Fibroblast of skin of scalp (primary cell): ENCODE measurements at regions not wholly inside any gene's neighbourhood (a gene's known extent, or its start where the extent isn't known, plus 50 kb on each side); places are given as distances from the start of the nearest gene placed in this dataset.

Experiments
- DNase-seq: peaks from one replicate; pipeline ENCODE4 v3.0.0-alpha.2; 2013

DNA sequence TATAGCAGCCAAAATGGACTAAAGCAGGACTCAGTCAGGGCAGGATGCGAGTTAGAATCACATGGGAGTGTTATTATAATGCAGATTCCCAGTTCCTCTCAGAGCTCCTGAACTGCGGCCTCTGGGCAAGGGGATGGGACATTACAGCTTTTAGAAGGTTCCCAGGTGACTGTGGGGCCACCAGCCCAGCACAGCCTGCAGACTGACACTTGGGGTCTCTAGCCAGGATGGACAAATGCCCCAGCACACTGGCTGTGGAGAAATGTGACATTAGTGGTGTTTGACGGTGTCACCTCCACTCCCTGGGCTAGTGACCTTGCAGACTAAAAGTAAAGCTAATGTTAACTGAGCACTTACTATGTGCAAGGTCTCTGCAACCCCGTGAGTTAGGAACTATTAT is 238.0 kb upstream of the HS6ST1 start:
- no peak for DNase-seq

DNA sequence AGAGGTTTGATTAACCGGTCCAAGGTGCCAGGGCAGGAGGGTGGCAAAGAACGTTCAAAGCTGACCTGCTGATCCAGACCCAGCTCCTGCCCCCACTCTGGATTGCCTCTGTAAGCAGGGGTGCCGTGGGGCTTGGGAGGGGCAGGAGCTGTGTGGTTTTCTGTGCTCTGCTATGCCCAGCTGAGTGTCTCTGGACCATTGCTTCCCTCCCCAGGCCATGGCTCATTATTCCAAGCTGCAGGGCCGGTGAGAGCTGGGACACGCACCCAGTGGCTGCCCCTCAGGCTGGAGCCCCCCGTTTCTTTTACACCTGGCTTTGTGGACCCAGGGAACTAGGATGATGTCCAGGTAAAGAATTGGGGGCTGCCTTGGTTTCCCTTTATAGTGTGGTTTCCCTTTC is 238.4 kb upstream of the HS6ST1 start:
- DNase-seq, result no peak

DNA sequence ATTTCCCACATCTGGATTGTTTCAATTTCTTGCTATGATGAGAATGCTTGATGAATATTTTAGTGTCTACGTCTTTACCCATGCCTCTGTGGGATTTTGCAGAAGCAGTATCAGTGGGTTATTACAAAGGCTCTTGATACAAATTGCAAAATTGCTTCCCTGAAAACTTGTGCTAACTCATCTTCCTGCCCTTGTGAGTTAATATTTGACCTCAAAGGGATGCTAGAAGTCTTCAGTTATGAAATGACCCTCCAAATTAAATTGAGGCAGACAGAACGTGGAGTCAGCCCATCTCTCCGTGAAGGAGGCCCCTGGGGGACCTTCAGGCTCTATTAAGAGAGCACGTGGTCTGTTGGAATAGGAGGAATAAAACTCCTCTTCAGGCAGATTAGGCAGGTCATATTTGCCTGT is 239.2 kb upstream of the HS6ST1 start:
- peak; percentile 90 for DNase-seq

DNA sequence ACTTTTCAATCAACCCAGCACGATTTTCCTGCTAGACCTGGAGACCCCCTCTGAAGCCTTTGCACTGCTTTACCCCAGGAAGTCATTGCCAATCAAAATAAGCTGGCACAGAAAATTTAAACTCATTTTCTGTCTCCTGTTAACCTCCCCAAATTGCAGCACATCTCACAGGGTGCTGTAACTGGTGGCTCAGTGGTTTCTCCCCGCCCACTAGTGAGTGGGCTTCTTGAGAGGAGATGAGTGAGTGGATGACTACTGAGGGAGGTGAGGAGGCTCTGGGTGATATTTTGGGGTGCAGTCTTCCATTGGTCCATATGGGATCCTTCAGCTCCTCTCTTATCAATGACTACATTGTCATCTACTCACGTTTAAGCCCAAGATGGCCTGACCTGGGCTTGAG is 239.8 kb upstream of the HS6ST1 start:
- DNase-seq, result no peak

DNA sequence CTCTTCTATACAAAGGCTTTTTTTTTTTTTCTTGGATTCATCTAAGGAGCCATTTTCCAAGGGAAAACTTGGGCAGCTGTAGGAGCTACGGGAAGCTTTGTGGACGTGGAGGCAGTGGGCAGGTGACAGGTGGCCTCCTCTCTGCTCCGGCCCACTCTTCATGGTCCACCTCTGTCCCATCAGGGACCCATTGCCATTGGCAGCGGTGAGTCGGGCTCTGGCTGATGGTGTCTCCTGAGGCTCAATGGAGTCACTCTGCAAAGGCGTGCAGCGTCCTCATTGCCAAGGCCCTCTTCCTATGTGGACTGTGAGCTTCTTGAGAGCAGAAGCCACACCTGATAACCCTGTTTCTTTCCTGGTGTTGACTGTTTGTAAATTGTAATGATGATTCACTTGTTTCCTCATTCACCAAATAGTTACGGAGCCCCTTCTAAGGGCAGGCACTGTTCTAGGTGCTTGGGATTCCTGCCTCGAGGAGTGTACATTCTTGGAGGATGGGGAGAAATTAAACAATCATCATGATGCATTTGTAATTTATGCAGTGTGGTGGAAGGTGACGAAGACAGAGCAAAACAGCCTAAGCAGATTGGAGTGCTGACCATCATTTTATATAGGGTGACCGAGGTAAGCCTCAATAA is 240.3 kb upstream of the HS6ST1 start:
- no peak for DNase-seq

DNA sequence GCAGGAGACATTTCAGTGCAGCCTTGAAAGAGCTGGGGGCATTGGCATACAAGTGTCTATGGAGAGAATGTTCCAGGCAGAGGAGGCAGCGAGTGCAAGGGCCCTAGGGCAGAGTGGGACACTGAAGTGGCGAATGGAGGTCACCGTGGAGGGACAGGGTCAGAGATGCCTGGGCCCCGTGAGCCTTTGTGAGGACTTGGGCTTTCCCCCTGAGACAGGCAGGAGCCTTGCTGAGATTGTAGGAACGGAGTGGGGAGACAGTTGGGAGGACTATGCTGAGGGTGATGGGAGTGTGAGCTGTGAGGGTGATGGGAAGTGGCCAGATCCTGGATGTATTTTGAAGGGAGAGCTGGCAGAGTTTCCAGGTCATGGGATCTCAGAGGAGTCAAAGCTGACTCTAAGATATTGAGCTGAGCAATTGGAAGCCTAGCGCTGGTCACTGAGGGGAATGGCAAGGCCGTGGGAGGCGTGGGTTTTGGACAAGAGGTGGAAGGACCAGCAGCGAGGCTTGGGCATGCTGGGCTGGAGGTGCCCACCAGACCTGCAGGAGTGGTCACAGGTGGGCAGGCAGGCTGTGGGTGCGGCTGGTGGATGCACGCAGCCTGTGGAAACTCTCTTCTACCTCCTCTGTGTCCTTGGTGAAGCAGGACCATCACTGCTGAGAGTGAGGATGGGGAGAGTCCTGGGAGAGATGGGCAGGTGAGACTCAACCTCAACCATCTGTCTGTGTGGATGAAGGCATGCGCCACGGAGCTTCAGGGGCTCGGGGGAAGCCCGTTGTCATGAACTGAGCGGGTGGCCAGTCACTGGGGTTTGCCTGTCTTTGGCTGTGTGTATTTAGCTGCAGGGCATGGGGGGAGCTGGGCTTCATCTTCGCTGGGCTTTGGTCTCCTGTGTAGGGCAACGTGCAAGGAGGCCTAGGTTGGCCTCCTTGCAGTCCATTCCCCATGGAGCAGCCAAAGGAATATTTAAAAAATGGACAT is 241.2 kb upstream of the HS6ST1 start:
- DNase-seq, result no peak

DNA sequence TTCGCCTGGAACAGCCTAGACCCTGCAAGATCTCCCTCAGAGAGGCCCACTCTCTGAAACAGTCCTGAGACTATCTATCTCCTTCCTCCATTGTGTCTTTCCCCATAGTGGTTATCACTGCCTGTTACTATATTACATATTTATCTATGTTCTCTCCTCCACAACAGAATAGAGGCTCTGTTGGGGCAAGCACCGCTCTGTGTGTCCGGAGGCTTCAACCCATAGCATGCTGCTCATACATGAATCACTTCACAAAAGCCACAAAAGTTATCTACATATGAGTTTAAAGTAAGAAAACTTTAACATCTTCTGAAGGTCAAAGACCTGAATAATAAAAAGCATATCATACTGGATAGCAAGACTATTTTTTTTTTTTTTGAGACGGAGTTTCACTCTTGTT is 242.1 kb upstream of the HS6ST1 start:
- no peak for DNase-seq

DNA sequence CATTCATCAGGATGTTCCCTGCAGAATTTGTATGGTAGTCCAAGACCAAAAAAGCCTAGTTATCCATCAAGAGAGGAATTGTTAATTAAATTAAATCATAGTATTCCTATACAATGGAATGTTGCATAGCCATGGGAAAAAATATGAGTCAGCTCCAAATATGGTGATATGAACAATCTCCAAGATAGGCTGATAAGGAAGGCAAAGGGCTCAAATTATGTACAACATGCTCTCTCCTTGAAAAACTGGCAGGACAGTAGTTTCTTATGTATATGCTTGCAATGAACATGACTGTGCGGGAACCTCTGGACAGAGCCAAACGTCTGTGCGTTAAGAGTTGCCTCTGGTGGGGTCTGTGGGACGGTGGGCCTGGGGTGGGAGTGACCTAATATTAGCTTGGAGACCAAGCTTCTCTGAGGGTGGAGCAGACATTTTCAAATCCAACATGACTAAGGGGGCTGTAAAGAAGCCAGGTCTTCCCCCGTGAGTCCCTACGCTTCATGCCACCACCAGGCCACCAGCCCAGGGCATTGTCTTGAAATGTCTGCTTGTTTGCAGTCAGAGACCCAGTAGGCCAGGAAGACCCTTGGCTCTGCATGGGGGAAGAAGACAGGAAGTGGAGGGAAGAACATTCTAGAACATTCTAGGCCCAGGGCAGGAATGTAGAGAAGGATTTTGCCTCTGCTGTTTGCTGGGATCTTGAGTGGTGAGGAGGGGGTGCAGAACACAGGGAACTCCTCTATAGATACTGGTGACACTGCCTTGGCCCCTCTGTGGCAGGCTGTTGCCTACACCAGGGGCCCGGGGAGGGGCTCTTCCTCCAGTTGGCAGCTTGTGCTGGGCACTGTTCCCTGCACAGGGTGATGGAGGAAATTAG is 244.0 kb upstream of the HS6ST1 start:
- peak; percentile 72 for DNase-seq

DNA sequence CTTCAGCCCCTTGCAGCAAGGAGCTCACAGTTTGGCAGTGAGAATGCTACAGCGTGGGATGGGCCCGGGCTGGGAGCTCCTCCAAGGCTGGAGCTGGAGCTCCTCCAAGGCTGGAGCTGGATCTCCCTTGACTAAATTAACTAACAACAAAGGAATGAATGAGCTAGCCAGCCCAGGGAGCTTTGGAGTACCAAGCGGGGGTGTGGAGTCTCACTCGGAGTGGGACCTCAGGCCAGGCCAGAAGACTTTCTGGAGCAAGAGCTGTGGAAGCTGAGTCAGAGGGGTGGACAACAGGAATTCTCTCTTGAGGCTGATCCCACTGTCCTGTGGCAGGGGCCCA is 244.7 kb upstream of the HS6ST1 start:
- DNase-seq, result peak; percentile 95

DNA sequence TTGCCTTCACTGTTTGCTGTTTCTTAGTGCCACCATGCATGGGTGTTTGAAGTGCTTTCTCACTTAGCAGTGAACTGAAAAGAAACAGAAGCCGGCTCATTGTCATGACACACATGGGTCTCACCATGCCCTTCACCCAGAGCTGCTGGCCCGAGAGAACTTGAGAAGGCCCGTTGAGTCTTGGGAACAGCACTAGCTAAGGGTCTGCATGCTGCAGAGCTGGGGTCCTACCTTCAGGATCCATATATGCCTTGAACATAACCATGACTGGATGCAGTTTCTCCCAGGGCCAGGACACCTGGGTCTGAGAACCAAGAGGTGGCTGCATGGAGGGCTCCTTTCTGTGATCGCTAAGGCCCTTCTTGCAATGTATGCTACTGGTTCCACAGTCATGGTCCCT is 245.5 kb upstream of the HS6ST1 start:
- DNase-seq, result no peak

DNA sequence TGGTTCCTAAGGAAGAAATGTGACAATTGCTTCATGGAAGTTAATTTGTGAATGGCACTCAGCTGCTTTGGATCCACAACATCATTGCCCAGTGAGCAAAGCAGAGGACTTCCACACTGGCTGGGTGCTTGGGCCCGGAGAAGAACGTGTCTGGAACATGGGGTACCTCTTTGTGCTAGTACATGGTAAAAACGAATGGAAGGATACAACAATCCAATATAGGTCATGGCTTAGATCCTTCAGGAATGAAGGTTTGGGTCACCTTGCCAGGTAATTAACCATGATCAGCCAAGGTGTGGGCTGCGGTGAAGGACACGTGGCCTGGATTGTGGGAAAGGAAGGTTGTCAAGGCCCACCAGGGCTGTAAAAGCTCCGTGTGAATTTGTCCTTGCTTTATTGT is 245.9 kb upstream of the HS6ST1 start:
- no peak for DNase-seq

DNA sequence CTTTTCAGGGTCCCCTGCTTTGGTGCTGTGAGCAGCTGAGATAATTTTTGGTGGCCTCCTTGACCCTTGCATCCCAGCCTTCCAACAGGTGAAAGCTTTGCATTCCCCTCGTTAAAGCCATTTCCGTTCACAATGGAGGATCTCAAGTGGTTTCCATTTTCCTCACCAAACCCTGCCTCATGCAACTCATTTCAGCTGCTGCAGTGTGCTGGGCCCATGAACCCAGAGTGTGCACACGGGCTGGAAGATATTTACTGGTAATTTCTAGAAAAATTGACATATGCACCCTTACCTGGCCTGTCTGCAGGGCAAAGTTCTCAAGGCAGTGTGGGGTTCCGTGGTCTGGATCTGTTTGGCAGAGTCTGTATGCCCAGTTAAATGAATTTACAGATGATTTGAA is 246.8 kb upstream of the HS6ST1 start:
- DNase-seq, result no peak

DNA sequence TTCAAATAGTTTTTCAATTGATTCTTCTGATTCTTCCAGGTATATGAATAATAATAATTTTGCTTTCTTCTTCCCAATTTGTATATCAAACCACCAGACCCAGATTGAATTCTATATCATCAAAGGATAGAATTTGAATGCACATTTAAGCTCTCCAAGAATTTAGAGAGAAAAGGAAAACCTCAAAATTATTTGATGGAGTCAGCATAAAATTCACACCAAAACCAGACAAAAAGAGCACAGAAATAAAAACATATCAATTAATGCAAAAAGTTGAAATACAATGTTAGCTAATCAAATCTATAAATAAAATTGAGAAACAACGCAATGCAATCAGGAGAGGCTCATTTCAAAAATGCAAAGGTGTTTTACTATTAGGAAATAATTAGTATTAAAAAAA is 248.0 kb upstream of the HS6ST1 start:
- DNase-seq, result no peak

DNA sequence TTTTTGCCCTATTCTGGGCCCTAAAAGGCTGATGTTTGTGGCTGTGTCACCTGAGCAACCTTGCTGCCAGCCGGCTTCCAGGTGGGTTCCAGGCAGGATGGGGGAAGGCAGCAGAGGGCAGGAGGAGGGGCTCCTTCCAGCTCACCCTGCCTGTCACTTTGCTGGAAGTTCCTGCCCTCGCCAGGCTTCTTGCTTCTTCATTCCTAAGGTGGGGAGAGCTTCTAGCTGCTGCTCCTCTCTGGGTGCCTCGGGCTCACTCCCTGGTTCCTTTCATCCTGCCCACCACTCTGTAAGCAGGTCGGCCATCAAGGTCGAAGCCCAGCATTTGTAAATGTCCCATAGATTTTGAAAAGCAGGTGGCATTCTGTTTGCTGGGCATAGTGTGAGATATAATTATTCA is 249.4 kb upstream of the HS6ST1 start:
- no peak for DNase-seq

DNA sequence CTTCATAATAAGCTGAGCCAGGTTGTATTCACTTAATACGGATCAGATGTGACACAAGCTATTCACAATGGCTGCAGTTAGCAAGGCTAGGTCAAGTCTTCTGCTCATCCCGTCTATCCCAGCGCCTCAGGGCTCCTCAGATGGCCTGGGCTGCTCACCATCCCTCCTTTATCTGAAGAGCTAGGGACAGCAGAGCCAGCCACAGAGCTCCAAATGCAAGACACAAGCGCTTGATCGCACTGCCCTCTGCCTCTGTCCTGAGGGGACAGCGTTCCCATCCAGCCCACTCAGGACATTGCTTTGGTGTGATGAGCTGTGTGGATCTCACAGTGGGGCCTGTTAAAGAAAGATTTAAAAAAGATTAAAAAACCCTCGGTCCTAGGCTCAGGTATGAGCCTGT is 254.4 kb upstream of the HS6ST1 start:
- no peak for DNase-seq

DNA sequence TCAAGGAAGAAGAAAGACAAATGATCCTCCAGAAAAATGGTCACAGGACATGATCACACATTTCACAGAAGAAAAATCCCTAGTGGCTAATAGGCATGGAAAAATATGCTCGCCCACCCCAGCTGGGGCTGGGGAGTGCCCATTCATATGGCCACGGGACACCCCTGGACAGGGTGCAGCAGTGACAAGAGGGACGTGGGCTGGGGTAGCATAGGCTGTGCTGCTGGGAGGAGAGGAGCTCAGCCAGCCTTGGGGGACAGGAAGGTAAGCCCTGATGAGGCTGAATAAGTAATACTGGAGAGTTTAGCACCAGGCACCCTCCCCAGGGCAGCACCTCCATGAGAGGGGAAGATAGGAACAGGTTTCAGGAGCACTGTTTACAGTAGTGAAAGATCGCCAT is 254.9 kb upstream of the HS6ST1 start:
- no peak for DNase-seq

DNA sequence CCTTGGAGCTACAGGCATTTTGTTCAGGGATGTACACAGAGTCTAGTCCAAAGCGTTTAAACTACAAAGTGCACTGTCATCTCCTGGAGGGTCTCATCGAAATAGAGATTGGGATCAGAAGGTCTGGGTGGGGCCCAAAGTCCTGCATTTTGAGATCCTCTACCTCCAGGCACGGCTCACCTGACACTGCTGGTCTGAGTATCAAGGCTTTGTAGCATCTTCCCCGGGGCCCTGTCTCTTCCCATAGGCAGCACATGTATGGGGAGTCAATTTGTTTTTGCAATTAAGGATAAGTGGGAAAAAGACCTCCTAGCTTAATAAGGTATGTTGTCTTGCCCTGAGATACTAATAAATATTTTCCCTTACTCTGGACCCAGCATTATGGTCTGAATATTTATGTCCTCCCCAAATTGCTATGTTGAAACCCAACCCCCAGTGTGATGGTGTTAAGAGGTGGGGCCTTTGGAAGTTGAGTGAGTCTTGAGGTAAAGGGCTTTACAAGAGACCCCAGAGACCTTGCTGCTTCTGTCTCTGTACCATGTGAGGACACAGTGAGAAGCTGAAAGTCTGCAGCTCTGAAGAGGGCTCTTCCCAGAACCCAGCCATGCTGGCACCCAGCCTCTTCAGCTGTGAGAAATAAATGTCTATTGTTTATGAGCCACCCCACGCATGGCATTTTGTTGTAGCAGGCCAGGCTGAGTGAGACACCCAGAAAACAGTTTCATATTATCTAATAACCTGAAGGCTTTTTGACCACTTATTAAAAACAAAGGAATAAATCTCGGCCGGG is 258.7 kb upstream of the HS6ST1 start:
- no peak for DNase-seq

DNA sequence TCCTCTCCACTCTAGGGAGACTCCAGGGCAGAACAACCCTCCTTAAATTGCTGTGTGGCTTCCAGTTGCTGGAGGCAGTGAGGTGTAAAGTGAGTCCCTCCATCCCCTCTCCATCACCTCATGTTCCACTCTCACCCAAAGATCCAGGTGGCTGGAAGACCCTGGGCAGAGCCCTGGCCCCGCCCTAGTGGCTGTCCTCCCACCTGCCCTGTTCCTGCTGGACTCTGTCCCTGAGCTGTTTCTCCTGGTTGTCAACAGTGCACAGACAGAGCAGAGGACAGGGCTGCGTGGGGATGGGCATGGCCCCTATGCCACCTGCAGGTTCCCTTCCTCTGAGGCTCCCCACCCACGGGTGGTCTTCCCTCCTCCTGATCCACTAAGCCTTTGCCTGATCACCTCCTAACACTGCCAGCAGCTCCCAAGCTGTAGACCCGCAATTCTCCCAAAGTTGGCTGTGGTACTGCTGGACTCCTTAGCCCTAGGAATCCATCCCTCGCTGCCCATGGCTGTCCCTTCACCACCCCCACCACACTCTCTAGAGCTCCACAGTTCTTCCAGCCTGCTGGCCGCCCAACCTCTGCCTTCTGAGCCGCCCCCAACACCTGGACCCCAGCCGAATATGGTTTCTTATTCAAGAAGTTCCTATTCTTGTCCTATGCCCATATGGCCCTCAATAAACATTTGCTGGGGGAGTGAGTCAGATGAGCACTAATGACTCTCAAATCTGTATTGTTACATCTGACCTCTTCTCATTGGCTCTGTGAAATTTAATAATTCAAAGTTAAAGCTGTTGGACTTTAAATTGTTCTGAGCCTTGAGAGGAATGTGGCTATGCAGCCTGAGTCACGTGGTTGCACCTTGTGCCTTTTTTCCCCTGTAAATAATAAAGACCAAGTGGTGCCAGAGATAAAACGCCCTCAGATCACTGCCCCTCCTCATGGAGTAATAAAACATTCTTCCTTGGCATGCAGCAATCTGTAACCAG is 260.0 kb upstream of the HS6ST1 start:
- DNase-seq, result no peak

DNA sequence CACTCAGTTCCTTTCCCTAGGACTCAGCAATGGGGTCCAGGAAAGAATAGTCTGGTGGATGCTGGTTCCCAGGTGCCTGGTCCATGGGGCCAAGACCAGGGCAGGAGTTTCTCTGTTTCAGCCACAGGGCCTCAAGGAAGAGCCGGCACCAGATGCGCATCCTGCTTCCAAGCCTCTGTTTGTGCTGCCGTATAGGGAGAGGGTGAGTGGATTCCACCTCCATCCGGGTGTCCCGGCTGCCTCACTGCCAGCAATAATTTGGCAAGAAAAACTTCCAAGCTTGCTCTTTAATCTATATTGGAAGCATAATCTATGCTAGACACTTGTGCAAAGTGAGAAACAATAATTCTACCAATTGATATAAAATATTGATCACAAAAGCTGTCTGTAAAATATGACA is 261.2 kb upstream of the HS6ST1 start:
- no peak for DNase-seq

DNA sequence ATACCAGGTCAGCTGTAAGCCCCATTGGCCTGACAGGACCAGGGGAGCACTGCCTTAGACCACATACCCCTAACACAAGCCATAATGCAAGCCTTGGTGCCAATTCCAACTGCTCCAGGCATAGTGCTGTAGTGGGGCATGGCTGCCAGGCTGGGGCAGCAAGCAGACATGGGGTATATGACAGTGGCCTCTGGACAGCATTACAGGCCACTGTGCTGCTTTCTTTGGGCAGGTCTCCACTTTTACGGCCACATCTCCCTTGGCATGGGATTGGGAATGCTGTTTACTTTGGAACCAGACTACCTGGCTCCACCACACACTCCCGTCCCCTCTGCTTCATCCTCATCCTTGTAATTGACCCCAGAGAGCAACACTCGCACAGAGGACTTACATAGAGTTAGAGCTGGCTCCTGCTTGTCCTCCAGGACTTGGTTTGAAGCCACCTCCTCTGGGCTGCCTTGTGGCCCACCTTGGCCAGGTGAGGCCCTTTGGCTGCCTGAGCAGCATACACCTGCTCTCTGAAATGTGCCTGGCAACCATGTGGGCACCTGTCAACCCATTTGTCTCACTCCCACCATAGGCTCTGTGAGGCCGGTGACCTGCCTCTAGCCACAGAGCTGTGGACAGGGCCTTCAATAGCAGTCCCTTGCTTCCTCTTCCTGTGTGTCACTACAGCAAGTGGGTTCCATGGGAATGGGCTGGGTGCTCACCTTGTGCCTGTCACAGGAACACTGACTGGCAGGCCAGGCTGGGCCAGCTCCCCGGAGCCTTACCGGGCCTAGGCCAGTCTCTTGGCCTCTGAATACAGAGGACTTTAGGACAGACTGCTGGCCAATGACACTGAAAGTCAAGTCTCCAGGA is 262.6 kb upstream of the HS6ST1 start:
- no peak for DNase-seq
